Left renal cortex interstitium (tissue), 4 donors: ENCODE measurements at regions not wholly inside any gene's neighbourhood (a gene's known extent, or its start where the extent isn't known, plus 50 kb on each side); places are given as distances from the start of the nearest gene placed in this dataset.
"Not testable (repeated sequence)": the region's sequence is repeated elsewhere in the genome, so short reads cannot be mapped to it uniquely, and the experiment has no call there.

Source experiments
- DNase-seq, 4 donors: peaks; one replicate each; pipeline ENCODE4 v3.0.0-alpha.2; 2013; ENCODE audit warnings: low read depth in 4 of 4, low spot score in 2 of 4, missing footprints in 1 of 4

DNA sequence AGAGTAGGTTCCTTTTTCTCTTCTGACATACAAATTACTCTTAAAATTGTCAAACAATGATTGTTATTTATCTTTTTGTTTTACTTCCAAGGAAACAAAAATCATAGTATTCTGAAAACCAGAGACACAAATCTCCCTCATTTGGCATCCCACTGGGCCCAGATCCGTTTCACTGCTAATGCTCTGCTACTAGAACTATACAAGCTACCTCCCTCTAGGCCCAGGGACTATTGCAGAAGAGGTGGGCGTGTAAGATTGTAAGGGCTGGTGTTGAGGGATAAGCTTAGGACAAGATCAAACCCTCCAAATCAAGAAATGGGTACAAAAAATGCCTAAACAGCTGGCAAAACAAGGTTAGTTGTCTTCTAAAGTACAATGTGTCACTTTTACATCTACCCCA is 928.9 kb upstream of the CDH10 start:
- no peak for DNase-seq

DNA sequence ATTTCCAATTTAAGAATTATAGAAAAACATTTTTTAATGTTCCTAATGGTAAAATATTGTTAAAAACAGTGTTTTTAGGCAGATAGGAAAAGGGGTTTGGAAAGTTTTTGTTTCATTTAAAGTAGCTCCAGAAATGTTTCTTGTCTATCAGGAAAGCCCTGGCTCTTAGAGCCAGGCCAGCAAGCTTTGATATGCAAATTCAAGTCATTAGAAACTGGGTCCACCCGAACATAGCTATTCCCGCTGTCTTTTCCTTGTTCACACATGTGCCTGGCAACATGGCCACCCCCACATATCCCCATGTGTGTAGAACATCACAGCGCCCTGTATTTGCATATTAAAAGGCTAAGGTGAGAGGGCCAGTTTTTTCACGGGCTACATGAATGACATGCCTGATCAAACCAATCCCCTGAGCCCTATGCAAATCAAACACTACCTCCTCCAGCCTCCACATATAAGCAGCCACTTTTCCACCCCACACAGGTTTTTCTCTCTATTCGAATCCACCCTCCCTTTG is 925.3 kb upstream of the CDH10 start:
- no peak for DNase-seq

DNA sequence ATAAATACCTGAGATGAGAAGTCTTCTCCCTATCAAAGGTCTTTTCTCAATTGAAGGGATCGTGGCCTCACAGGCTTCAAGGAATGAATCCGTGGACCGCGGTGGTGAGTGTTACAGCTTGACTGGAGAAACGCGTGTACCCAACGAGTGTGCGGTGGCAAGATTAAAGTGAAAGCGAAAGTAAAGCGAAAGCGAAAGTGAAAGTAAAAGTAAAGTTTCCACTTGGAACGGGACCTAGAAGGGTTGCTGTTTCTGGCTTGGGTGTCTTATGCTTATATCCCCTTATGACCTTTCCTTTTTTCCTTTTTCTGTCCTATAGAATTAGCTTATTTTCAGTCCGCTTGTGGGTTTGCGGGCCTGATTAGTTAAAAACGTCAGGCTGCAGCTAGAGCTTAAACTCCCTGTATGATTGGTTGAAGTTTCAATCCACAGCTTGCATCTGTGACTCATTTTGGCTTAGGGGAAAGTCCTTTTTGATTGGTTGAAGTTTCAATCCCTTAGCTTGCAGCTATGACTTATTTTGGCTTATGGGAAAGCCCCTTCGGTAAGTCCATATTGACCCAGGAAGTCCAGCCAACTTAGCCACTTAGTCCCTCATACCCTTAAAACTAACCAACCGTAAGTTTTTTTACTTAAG is 924.3 kb upstream of the CDH10 start:
- DNase-seq, result no peak

DNA sequence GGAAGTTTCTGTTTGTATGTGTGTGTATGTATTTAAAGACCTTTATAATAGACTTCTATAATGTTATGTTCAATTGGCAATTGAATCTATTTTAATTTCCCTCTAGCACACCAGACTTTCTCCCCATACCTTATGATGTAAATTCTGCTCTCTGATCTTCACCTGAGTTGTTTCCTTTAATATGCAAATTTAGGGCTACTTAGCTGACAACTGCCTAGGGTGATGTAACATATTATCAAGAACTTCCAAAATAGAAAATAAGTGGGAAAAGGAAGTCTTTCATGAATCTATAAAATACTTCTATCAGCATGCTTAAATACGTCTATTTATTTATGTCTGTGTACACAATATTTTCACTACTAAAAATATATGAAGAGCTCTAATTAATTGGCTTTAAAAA is 923.5 kb upstream of the CDH10 start:
- no peak for DNase-seq

DNA sequence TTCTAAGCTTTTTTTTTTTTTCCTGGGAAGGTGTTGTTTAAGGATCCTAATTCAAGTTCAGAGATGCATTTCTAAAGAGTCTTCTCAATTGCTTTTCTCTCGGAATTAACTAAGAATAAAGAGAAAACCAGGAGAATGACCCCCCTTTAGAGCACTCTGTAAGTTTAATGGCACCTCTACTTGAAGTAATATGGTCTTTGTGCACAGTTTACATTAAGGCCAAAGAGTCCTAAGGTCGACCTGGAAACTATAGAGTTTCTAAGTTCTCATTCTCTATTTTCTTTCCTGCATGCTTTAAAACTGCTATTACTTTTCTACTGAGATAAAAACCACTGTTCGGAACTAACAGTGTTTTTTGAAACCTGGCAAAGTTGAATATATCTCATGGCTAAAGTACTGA is 923.1 kb upstream of the CDH10 start:
- DNase-seq, result no peak

DNA sequence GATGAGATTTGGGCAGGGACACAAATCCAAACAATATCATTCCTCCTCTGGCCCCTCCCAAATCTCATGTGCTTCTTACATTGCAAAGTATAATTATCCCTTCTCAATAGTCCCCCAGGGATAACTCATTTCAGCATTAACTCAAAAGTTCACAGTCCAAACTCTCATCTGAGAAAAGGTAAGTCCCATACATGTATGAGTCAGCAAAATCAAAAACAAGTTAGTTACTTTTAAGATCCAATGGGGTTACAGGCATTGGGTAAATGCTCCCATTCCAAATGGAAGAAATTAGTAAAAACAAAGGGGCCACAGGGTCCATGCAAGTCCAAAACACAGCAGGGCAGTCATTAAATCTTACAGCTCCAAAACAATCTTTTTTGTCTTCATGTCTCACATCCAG is 917.9 kb upstream of the CDH10 start:
- DNase-seq, result no peak

DNA sequence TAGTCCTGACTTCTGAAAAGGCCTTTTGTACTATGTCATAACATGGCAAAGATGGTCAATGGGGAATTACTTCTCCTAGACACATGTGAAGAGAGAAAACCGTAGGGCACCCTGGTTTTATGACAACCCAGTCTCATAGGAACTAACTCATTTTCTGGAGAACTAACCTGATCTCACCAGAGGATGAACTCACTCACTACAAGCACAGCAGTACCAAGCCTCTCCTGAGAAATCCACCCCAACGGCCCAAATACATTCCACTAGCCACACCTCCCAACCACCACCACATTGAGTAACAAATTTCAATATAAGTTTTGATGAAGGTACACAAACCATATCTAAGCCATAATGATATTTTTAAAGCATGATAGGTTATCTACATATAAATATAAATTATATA is 909.3 kb upstream of the CDH10 start:
- DNase-seq, result no peak

DNA sequence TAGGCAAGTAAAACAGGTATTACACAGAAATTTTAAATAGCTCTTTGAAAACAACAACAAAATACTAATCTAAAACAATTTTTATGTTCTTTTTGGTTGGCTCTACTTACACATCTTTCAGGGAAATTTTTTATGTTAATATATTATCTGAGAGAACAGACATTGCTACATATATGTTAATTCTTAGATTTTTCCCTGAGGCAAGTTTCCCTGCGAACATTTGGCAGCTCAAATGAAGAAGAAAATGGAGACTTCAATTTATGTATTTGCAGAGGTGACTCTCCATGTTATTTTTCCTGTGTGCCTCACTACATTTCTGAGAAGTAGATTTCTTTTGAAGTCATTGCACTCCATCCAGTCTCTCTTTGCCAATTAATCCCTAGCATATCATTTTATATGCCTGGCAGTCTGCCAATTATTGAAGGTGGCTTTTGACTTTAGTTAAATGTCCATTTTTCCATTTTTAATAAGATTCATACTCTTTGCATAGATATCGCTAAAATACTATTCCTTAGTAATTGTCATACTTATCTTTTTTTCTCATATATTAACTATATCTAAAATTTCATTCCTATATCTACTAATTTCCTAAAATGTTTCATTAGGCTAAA is 908.2 kb upstream of the CDH10 start:
- DNase-seq, result no peak

DNA sequence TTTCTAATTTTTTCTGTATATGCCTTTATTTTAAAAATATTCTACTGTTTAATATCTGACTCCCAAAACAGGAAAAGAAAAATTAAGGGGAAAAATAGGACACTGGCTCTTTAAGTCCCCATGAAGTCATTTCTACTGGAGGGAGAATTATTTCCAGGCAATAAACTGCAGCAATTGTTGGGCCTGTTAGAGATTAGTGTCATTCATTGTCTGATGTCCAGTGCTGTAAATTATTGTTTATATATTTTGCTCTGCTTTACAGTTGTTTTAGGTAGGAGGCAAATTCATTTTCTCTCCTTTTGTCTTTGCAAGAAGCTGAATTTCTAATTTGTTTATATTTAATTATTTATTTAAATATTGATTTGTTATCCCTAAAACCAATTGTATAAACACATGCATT is 906.0 kb upstream of the CDH10 start:
- DNase-seq, result no peak

DNA sequence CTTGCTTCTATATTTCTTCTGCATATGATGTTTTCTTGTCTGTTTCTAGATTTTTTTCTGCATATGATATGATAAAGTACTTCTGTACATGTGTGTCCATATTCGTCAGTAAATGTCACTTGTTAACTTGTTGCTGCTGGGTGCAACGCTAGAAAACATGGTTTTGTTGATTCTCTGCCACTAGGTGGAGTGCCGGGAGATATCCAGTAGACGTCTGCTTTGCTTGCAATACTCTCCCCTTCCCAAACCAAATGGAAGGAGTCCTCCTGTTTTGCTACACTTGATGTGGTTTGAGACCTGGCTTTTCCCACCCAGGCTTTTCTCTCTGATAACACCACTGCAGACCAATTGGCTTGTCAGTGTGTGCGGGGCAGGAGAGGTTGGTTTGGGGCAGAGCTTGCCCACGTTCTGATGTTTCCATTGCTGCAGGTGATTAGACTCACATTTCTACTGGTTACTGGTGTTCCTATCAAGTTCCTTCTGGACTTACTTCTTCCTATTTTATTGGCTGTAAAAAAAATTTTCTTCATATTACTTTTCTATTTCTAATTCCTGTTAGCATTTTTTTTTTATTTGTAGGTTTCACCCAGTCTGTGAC is 900.0 kb upstream of the CDH10 start:
- peak in 1 of 4 donors; percentile 10 for DNase-seq

DNA sequence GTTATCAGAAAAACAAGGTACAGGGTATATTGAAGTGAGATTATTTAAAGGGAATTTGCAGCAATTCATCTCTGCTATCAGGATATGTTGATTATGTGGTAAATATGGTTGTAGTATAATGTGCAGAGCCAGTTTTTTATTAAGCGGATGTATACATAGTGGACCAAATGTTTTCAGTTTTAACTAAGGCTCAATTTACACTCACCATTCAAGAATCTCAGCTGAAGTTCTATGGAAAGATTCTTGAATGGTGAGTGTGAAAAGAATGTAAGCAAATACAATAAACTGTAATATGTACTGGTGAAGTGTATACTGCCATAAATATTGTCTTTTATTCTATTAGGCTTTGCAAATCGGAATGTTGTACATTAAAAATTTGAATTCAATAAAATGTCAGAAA is 895.9 kb upstream of the CDH10 start:
- DNase-seq, result no peak

DNA sequence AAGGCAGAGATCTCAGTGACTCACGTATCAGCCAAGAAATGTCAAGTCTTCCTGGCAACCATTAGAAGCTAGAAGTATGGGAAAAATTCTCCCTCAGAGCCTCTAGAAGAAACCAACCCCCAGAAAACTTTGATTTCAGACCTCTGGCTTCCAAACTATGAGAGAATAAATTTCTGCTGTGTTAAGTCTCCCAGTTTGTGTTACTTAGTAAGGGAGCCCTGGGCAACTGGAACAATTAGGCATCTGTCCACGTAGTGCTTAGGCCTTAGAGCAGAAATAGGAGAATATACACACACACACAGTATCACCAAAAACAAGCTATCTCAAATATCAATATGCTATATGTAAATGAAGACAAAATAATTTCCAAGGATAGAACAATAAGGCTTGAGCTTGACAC is 894.8 kb upstream of the CDH10 start:
- no peak for DNase-seq

DNA sequence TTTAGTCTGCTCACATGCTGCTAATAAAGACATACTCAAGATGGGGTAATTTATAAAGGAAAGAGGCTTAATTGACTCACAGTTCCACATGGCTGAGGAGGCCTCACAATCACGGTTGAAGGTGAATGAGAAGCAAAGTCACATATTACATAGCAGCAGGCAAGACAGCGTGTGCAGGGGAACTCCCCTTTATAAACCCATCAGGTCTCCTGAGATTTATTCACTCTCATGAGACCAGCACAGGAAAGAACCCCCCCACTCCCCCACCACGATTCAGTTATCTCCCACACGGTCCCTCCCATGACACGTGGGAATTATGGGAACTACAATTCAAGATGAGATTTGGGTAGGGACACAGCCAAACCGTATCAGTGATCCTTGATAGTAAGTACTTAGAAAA is 891.7 kb upstream of the CDH10 start:
- not testable (repeated sequence) for DNase-seq

DNA sequence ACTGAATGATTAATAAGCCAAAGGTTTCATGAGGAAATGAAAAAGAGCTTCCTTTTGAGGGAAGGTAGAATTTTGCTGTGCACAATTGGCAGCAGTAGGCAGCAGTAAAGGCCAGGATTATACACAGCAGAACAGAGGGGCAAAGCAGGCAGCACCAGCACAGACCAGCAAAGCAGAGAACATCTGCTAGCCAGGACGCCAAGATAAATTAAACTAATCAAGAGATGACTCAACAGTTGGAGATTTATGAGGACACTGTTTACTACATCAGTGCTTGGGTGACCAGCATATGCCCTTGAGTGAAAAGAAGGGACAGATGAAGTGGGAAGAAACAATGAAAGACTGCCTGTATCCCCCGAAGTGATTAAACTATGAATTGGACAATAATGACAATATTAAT is 871.4 kb upstream of the CDH10 start:
- no peak for DNase-seq

DNA sequence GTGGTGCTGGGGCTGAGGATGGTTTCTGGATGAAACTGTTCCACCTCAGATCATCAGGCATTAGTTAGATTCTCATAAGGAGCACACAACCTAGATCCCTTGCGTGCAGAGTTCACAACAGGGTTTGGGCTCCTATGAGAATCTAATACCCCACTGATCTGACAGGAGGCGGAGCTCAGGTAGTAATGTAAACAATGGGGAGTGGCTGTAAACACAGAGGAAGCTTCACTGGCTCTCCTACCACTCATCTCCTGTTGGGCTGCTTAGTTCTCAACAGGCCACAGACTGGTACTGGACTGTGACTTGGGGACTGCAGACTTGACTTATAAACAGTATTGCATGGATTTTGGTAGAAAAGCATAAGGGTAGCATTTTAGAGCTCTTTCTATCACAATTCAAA is 870.7 kb upstream of the CDH10 start:
- no peak for DNase-seq

DNA sequence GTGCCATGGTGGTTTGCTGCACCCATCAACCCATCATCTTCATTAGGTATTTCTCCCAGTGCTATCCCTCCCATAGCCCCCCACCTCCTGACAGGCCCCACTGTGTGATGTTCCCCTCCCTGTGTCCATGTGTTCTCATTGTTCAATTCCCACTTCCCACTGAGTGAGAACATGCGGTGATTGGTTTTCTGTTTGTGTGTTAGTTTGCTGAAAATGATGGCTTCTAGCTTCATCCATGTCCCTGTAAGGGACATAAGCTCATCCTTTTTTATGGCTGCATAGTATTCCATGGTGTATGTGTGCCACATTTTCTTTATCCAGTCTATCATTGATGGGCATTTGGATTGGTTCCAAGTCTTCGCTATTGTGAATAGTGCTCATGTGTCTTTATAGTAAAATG is 865.9 kb upstream of the CDH10 start:
- DNase-seq, result not testable (repeated sequence)

DNA sequence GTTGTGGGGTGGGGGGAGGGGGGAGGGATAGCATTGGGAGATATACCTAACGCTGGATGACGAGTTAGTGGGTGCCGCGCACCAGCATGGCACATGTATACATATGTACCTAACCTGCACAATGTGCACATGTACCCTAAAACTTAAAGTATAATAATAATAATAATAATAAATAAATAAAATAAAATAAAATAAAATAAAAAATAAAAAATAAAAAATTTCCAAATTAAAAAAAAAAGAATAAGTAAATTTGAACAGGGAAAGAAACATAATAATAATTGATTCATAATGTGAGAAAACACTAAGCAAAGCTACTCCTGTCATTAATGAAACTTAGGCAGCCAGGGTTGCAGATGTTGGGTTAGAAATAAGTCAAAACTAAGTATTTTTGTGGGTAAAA is 863.2 kb upstream of the CDH10 start:
- not testable (repeated sequence) for DNase-seq

DNA sequence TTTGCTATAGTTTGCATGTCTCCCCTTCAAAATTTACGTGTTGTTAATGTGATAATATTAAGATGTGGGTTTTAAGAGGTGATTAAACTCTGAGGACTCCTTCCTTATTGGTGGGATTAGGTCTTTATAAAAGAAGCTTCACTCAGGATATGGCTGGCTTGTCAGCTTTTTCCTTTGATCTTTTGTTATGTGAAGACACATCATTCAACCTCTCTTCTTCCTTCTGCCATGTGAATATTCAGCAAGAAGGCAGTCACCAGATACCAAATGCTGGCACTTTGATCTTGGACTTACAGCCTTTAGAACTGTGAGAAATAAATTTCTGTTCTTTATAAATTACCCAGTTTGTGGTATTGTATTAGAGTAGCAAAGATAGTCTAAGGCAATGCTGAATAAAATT is 855.9 kb upstream of the CDH10 start:
- DNase-seq, result no peak

DNA sequence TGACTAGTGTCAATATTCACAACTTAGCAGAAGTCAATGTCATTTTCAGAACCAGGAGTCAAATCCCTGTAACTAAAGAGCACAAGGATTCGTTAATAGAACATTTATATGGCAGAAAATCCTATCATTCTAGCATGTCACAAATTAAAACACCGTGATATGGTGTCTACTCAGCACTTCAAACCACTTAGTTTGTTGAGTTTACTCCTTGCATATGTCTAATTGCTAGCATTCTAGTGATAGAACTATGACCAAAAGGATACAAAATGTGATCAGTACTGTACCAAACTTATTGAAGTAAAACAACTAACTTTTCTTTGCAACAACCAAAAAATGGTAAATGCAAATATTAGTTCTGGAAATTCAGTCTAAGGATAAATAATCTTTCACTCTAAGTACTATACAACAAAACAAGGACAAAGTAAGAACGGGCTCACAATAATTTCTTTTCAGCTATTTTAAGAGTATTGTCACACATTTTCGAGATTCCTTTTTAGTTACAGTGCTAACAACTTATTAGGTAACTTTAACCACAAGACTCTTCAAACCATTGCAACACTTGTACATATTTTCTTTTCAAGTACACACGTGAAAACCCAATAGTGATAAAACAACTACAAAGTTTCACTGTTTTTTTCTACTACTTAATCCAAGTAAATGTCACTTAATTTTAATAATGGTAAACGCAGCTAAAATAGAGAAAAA is 845.2 kb upstream of the CDH10 start:
- DNase-seq, result no peak

DNA sequence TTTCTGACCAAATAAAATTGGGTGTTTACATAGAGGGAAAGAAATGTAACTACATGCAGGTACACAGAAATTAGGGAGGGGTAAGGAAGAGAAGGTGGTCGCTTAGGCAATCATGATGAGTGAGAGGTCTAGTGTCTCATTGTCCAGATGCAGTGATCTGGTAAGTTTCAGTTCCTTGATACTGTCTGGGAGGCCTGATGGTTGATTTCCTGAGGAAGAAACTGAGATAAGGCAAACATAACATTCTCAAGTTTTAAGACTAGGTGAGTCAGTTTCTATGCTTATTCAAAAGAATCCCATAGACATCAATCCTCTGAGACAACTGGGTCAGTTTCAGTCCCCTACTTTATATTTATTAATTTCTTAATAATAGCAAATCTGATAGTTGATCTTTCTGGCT is 843.3 kb upstream of the CDH10 start:
- DNase-seq, result no peak

DNA sequence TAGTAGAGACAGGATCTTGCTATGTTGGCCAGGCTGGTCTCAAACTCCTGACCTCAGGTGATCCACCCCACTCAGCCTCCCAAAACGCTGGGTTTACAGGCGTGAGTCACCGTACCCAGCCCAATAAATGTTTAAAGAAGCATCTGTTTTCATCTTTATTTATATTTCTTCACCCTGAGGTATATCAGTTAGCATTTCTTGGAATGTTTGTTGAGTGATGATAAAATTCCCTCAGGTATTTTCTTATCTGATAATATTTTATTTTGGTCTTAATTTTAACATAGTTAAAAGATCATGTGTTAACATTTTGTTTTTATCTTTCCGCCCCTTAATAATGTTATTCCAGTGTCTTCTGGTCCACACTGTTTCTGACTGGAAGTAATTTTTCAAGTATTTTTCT is 839.6 kb upstream of the CDH10 start:
- DNase-seq, result no peak

DNA sequence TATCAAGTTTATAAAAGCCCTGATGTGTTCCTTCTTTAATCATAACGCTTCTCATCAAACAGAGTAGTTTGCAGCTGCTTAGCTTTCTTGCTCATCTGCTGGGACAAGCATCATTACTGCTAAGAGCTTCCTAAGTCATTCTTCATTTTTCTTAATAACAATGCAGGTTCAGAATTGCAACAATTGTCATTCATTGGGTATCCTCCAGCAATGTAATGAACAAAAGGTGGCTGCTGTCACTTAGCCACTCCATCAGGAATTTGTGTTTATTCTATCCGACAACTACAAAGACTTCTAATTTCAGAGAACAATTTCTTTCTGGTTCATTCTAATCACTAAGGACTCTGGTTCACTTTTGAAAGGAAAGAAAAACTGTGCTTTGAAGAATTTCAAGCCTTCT is 836.7 kb upstream of the CDH10 start:
- DNase-seq, result no peak
